ENCODE measurements at regions not wholly inside any gene's neighbourhood (a gene's known extent, or its start where the extent isn't known, plus 50 kb on each side); places are given as distances from the start of the nearest gene placed in this dataset.
"Not testable (repeated sequence)": the region's sequence is repeated elsewhere in the genome, so short reads cannot be mapped to it uniquely, and the experiment has no call there.

DNA sequence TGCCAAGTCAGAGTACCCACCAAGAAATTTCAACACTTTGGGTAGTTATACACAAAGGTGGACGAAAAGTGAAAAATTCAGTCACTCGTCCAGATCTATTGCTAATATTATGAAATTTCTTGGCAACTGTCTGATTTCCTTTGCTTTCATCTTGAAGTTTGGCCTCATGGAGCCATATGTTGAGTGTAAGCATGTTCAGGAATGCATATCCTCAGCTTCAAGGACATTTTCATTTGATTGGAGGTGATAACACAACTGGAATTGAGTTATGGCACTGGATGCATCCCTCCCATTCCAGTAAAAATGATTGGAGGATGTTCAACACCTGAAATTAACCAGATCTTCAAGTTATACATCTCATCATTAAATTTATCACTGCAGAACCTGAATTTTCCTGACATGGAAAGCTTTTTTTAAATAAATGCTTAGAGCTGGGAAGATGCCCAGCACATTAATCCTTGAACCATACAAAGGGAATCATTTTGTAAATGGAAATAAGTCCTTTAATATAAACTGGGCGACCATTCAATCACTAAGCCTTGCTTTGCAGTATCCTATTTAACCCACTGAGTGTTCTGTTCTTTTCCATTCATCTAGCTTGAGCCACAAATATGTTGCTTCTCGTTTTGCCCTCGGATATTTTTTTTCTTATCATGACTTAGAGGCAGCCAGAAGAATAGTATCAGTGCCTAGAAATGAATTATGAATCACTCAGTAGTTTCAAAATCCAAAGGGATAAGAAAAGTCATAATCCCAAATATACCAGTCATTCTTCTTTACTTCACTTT is 273.7 kb upstream of the PIK3R1 start:
- DNase-seq (ENCODE audit: low read depth): no peak

DNA sequence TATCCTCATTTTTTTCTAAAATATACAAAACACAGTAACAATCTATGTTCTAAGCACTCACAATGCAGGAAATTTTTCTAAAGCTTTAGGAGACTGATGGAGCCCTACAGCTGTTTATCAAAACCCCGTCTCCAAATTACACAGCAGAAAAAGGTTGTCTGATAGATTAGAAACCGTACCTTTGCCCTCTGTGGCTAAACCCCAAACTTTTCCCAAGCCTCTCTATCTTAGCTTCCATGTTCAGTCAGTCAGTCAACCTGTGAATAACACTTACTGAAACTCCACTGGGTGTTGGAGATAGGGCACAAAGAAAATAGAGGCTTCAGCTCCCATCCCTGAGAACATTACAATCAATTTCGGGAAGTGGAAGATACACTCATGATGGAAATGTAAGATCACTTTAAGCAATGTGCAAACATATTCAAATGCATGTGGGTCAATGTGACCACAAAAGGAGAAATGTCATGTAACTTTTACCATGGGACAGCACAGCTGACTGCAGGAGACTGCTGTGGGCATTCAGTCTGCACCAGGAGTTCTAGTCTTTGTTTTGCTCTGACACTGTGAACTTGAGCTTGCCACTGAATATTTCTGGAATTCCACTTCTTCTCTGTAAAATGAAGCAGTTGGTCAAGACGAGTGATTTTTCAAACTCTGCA is 279.5 kb upstream of the PIK3R1 start:
- DNase-seq (ENCODE audit: low read depth): no peak

DNA sequence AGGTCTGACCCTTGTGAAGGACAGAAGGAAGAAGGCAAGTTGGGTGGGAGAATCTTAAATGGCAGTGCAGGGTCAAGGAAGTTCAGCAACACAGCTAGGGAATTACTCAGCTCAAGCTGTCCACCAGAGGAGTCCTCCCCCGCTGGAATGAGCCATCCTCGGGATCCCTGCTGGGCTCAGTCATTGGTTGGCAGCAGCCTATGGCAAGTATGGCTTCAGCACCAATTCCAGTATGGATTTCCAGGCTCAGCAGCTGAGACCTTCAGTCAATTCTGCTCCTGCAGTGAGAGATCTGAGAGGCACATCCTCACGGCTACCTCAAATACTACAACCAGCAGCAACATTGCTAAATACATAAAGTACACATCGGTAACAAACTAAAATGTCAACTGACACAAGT is 280.6 kb upstream of the PIK3R1 start:
- DNase-seq (ENCODE audit: low read depth): peak; percentile 13

DNA sequence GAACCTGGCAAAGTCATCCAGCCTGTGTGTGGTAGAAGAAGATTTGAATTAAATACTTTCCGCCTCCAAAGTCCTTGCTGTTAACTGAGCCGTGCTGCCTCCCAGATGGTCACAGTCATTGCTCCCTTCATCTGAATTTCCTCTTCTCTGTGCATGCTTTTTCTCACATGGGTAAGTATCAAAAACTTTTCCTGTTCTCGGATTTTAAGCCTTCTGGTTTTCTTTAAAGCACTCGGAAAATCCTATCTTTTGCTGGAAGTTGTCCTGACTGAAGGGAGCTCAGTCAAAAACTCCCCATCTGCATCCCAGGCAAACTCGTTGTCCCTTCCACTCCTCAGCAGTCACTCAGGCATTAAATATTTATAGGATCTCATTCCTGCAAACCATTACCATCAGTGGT is 290.0 kb upstream of the PIK3R1 start:
- DNase-seq (ENCODE audit: low read depth): no peak

DNA sequence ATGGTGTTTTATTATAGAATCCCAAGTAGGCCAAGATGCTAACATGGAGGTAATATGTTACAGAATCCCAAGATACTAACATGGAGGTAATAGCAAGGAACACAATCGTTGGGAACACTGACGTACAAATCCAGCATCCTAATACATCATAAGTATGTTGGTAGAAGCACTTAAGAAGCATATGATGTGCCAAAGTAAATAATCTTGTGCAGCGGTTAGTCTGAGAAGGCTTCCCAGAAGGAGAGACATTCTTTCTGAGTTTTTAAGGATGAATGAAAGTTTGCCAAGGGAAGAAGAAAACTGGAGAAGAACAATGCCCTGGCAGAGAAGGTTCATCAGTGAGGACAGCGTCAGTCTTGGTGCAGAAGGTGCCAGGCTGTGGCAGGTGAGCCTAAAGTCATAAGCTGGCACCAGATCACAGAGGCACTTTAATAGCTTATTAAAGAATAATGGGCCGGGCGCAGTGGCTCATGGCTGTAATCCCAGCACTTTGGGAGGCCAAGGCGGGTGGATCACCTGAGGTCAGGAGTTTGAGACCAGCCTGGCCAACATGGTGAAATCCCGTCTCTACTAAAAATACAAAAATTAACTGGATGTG is 294.5 kb upstream of the PIK3R1 start:
- no peak for DNase-seq (ENCODE audit: low read depth)

DNA sequence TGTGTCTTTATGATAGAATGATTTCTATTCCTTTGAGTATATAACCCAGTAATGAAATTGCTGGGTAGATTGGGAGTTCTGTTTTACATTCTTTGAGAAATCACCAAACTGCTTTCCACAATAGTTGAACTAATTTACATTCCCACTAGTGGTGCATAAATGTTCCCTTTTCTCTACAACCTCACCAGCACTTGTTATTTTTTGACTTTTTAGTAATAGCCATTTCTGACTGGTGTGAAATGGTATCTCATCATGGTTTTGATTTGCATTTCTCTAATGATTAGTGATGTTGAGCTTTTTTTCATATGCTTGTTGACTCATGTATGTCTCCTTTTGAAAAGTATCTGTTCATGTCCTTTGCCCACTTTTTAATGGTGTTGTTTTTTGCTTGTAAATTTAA is 296.0 kb upstream of the PIK3R1 start:
- DNase-seq (ENCODE audit: low read depth): not testable (repeated sequence)

DNA sequence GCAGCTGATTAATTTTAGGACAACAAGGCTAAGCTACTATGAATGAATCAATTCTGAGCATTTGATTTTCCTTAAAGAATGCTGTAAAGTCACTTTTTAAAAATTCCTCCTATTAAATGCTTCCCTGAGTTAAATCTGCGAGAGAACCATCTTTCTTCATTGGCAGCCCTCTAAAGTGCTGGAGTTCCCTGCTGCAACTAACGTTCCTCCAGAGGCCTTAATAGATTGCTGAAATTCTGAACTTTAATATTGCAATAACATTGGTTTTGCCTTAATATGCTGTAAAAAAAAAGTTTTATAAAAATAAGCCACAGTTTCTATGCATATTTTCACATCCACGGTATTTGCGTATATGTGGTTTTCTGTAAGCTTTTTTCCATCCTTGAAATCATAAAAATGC is 298.0 kb upstream of the PIK3R1 start:
- DNase-seq (ENCODE audit: low read depth): no peak

DNA sequence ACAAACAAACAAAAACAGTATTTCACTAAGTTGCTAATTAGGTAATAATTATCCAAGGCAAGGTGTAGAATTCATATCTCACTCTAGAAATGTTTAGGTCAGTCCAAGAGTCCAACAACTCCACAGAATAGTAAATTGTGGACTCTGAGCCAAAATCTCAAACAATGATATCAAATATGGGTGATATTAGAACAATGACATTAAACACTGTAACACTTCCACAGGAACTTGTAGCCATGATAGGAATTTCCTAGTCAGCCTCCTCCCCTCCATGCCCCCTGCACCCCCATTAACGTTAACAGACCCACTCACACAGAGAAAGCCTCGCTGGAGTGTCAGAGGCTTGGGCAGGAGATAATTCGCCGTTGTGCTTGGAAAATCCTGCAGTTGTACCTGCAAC is 305.0 kb upstream of the PIK3R1 start:
- DNase-seq (ENCODE audit: low read depth): no peak

DNA sequence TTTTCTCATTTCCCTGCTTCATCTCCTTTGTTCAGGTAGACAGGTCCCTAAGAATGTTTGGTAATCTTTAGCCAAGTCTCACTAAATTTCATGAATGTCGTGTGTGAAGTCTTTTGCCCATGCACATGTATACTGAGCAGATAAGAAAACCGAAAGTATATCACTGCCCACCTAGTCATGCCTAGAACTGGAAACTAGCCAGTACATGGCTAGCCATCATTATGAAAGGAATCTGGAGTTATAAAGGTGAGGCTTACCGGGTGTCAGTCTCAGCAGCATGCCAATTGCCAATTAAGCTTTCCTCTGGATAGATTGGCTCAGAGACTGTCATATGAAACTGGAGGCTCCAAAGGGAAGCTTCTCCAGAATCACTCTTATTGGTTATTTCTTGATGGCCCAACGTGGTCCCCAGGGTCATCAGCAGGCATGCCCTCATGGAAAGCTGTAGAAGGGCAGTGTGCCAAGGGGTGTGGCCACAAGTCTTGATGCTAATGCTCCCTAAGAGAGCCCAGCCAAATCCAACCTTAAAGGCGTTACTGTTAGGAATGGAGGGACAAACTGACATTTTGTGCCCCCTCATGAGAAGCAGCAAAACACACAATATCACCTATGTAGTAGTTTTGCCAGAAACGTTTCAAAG is 307.3 kb upstream of the PIK3R1 start:
- DNase-seq (ENCODE audit: low read depth): peak; percentile 18

DNA sequence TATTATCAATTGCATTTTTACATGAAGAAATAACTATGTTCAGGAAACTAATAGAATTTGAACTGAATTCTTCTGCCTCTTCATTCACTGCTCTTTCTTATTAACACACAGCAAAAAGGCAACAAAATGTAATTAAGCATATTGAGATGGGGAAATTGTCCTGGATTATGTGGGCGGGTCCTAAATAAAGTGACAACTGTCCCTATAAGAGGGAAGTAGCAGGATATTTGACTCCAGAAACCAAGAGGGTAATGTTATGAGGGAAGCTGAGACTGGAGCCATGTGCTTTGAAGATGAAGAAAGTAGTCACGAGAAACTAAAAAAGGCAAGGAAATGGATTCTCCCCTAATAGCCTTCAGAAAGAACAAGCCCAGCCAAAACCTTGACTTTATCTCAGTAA is 311.2 kb upstream of the PIK3R1 start:
- no peak for DNase-seq (ENCODE audit: low read depth)

DNA sequence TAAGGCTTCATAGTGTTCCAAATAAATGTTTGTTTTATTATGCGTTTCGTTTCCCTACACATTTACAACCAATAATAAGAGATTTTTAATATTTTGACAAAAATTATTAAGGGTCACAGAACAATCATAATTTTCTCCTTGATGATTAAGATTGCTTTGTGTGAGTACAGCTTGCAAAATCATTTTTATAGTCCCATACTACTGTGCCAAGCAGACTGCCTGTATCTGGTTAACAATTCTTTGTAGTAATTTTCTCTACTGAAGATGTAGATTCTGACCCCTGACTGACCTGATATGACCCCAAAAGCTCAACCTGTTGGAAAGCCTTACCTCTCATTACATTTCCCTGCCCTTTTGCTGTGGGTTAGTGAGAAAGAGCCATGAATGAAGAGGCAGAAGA is 311.9 kb upstream of the PIK3R1 start:
- no peak for DNase-seq (ENCODE audit: low read depth)

DNA sequence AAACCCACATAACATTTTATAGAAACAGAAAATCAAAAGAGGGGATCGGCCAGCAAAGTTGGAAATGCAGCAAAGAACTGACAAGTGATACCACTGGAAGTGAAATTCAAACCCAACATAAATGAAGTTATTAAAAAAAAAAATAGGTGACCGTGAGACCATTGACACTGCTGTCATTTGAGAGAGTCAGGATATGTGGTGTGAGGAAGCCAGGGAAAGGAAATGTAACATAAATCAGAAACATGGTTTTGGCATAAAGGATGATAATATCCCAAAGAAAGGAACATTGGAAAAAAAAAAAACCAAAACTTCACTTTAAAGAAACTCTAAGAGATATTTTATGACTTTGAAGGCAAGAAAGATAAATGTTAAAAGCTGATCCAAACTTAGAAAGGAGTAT is 312.4 kb upstream of the PIK3R1 start:
- DNase-seq (ENCODE audit: low read depth): no peak

DNA sequence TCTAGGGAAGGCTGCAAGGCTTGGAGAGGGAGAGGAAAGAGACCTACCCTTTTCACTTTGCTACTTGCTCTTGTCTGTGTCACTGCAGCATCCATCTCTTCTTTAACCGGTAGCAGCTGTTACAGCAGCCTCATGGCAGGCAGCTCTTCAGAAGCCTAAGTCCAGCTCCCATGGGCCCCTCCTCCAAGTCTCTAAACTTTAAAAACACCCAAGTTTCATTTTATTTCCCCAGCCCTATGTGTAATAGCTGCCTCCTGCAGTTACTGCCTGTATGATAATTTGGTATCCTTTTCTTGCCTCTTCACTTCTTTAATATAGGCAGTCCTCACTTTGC is 313.1 kb upstream of the PIK3R1 start:
- DNase-seq (ENCODE audit: low read depth): no peak

DNA sequence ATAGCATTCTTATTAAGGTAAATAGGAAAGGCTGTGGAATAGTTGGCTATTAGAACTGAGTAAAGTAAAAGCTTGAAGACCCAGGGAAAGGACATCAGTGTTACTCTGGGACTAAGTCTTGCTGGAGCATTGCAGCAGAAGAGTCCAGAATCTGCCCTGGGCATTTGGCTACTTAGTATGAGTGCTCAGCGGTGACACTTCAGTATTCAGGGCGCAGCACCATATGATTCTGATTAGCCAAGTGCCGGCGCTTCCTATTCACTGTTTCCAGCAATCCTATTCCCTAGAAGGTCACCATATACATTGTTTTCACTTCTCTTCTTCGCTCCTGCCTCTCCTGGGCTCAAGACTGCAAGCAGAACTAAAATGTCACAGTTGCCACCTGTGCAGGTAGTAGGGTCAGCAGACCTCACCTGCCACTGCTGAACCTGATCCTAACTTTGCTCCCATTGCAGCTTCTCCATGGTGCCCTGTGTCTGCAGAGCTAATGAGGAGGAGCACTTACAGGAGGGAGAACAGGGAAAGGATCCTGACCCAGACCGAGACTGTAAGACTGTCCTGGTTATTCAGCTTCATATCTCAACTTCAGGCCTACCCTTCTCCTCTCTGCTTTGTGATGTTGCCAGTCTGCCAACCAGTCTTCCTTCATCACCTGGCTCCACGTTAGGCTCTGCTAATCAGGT is 313.6 kb upstream of the PIK3R1 start:
- DNase-seq (ENCODE audit: low read depth): no peak

DNA sequence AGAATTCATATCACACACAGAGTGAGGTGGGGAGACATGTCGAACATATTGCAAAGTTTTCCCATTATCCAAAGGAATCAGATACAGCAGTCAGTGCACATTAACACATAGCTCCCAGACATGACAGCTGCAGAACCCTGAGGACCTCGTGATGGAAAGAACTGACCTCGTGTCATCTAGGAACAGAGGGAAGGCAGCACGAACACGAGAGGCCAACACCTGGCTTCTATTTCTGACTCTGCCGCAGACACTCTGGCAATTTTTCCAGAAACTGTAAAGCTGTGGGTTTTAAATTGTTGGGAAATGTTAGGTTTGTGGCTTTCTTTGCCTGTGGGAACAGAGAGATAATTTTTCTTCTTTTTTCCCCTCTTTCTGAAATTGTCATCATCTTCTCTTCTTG is 315.0 kb upstream of the PIK3R1 start:
- DNase-seq (ENCODE audit: low read depth): no peak

DNA sequence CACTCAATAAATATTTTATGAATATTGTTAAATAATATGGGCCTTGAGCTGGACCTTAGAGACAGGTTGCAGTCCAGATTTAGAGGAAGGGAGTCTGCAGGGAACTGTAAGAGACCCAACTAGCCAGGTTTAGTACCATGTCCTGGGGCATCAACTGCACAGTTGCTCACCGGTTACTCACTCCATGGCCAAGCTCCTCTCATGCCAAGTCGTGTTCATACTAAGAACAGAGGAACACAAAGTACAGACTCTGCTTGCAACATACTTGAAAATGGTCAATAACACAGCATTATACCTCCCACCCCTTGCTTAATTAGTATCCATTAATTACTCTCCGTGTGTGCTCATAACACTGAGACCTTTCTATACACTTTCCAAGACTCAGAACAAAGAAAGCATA is 317.6 kb upstream of the PIK3R1 start:
- no peak for DNase-seq (ENCODE audit: low read depth)

DNA sequence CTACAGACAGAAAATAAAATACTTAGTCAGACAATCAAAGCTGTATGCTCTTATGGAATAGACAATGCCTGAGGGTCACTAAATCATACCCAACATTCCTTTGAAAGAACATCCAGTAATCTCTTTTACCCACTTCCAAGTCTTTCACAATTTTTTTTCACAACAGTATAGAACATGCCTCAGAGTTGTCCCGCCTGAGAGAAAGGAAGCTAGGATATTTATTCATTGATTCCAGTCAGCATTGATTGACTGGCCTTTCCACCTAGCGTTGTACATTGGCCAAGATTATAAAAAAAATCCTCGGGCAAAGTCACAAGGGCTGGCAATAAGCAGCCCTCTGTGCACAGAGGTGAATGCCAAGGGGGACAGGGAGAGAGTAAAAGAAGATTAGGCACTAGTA is 318.1 kb upstream of the PIK3R1 start:
- DNase-seq (ENCODE audit: low read depth): no peak

DNA sequence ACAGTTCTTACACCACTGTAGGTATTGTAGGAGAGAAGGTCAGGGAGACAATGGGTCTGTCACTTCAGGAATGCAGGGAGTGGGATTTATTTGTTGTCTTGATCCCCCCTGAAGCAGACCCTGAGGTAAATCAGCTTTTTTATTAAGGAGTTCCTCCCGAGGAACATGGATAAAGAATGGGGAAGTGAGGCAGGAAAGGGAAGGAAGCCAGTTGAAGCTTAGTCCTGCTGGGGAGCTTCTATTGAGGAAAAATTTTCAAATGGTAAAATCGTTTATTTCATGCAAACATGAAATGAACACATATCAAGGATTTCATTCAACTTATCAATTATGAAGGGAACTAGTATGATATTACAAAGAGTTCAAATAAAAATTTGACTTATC is 318.6 kb upstream of the PIK3R1 start:
- no peak for DNase-seq (ENCODE audit: low read depth)

DNA sequence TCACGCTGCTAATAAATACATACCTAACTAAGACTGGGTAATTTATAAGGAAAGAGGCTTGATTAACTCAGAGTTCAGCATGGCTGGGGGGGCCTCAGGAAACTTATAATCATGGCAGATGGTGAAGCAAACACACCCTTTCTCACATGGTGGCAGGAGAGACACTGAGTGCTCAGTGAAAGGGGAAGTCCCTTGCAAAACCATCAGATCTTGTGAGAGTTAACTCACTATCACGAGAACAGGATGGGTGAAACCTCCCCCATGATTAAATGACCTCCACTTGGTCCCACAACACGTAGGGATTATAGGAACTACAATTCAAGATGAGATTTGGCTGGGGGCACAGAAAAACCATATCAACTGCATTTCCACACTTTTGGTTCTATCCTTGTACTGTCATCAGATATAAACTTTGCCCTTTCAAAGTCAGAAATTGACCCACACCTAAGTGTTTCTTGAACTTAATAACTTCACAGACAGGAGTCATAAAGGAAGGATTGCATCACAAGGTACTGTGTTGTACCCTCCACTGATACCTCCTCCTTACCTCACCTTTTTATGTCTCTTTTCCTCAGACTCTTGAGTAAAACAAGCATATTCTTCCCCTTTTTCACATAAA is 319.1 kb upstream of the PIK3R1 start:
- no peak for DNase-seq (ENCODE audit: low read depth)

DNA sequence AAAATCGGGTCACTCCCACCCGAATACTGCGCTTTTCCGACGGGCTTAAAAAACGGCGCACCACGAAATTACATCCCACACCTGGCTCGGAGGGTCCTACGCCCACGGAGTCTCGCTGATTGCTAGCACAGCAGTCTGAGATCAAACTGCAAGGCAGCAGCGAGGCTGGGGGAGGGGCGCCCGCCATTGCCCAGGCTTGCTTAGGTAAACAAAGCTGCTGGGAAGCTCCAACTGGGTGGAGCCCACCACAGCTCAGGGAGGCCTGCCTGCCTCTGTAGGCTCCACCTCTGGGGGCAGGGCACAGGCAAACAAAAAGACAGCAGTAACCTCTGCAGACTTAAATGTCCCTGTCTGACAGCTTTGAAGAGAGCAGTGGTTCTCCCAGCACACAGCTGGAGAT is 325.7 kb upstream of the PIK3R1 start:
- not testable (repeated sequence) for DNase-seq (ENCODE audit: low read depth)

DNA sequence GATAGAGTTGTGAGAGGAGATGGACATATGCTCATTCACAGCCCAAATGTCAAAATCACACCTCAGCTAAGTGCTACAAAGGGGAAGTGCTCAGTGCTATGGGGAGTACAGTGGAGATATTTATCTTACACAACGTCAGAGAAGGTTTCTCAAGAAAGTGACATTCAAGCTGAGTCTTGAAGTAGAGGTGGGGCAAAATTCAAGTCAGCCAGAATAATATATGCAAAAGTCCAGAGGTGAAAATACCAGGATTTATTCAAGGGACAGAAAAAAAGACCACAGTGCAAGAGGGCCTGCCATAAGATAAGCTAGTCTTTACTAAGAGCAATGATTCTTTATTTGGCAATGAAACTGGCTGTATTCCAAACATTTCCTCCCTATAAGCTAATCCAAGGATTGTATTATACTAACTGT is 327.8 kb upstream of the PIK3R1 start:
- DNase-seq (ENCODE audit: low read depth): no peak

DNA sequence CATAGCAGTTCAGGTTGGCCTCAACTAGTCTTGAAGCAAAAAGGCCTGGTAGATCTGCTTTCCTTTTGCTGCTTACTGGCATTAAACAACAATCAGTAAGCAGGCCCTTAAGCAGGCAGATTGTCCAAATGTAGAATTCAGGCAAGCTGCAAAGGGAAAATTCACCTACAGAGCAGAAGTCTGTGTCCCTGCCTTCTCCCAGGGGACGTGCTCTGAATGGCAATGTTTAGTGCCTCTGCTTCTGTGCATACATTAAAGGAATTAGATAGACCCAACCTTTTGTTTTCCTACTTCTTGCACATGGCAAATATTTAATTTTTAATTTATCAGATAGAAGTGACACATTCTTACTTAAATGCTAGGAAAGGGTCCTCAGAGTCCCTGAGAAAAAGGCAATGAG is 328.8 kb upstream of the PIK3R1 start:
- DNase-seq (ENCODE audit: low read depth): no peak
